ENCODE measurements at regions not wholly inside any gene's neighbourhood (a gene's known extent, or its start where the extent isn't known, plus 50 kb on each side); places are given as distances from the start of the nearest gene placed in this dataset.
"Not testable (repeated sequence)": the region's sequence is repeated elsewhere in the genome, so short reads cannot be mapped to it uniquely, and the experiment has no call there.

GRCh38 chr2:83817511-83817910 is 641.6 kb downstream of the SUCLG1 start:
- DNase-seq (ENCODE audit: low read depth): no peak
- peak; percentile 41 for TF ChIP-seq CTCF (IDR thresholded peaks at IDR 0.05; ENCODE audit: control insufficient read depth, extremely low read depth, insufficient read depth)
- no peak overlapping the region for H3K4me3 ChIP-seq (ENCODE audit: low read depth, low read length)

GRCh38 chr2:83808878-83809277 is 650.2 kb downstream of the SUCLG1 start:
- no peak for TF ChIP-seq CTCF (IDR thresholded peaks at IDR 0.05; ENCODE audit: control insufficient read depth, extremely low read depth, insufficient read depth)
- no peak overlapping the region for H3K4me3 ChIP-seq (ENCODE audit: low read depth, low read length)
- DNase-seq (ENCODE audit: low read depth): no peak

GRCh38 chr2:83802604-83803003 is 656.5 kb downstream of the SUCLG1 start:
- no peak for TF ChIP-seq CTCF (IDR thresholded peaks at IDR 0.05; ENCODE audit: control insufficient read depth, extremely low read depth, insufficient read depth)
- no peak for DNase-seq (ENCODE audit: low read depth)
- no peak overlapping the region for H3K4me3 ChIP-seq (ENCODE audit: low read depth, low read length)

- TF ChIP-seq CTCF (IDR thresholded peaks at IDR 0.05; ENCODE audit: control insufficient read depth, extremely low read depth, insufficient read depth): no peak
- DNase-seq (ENCODE audit: low read depth): no peak
- no peak overlapping the region for H3K4me3 ChIP-seq (ENCODE audit: low read depth, low read length)
Measured at GRCh38 chr2:83795777-83796176, 663.3 kb downstream of the SUCLG1 start.

GRCh38 chr2:83790467-83790866 is 668.6 kb downstream of the SUCLG1 start:
- not testable (repeated sequence) for H3K4me3 ChIP-seq (ENCODE audit: low read depth, low read length); DNase-seq (ENCODE audit: low read depth)

- not testable (repeated sequence) for DNase-seq (ENCODE audit: low read depth)
Measured at GRCh38 chr2:83789674-83790073, 669.4 kb downstream of the SUCLG1 start.

GRCh38 chr2:83788938-83789566 is 670.0 kb downstream of the SUCLG1 start:
- DNase-seq (ENCODE audit: low read depth); H3K4me3 ChIP-seq (ENCODE audit: low read depth, low read length): not testable (repeated sequence)

More at GRCh38 chr2:83789674-83790073, 669.4 kb downstream of the SUCLG1 start:
- H3K4me3 ChIP-seq (ENCODE audit: low read depth, low read length): not testable (repeated sequence)

- DNase-seq (ENCODE audit: low read depth): peak; percentile 30
- TF ChIP-seq CTCF (IDR thresholded peaks at IDR 0.05; ENCODE audit: control insufficient read depth, extremely low read depth, insufficient read depth): no peak
- H3K4me3 ChIP-seq (ENCODE audit: low read depth, low read length): no peak overlapping the region
Measured at GRCh38 chr2:83787189-83787588, 671.9 kb downstream of the SUCLG1 start.
